Trophoblast cell (in vitro differentiated cells and primary cell): ENCODE measurements at regions not wholly inside any gene's neighbourhood (a gene's known extent, or its start where the extent isn't known, plus 50 kb on each side); places are given as distances from the start of the nearest gene placed in this dataset.

ENCODE experiments used
- DNase-seq, 2 donors: peaks; one replicate each; pipeline ENCODE4 v3.0.0-alpha.2; 2016
- H2AFZ ChIP-seq: 2 replicates; pipeline ENCODE4 v1.6.1; 2013; ENCODE audit warnings: low read length, moderate library complexity, mild to moderate bottlenecking; ENCODE audit not compliant: insufficient read depth, poor library complexity
- H2AK5ac ChIP-seq: 2 replicates; pipeline ENCODE4 v1.6.1; 2013; ENCODE audit warnings: mild to moderate bottlenecking, low read length
- H2BK120ac ChIP-seq: 2 replicates; pipeline ENCODE4 v1.6.1; 2013; ENCODE audit warnings: low read length, mild to moderate bottlenecking, moderate library complexity; ENCODE audit not compliant: insufficient read depth, poor library complexity
- H2BK12ac ChIP-seq: 2 replicates; pipeline ENCODE4 v1.6.1; 2013; ENCODE audit warnings: mild to moderate bottlenecking, low read length, moderate library complexity
- H2BK5ac ChIP-seq: 2 replicates; pipeline ENCODE4 v1.6.1; 2013; ENCODE audit warnings: low read length, low read depth, moderate library complexity, mild to moderate bottlenecking; ENCODE audit not compliant: poor library complexity
- H3K14ac ChIP-seq: 2 replicates; pipeline ENCODE4 v1.6.1; 2013; ENCODE audit warnings: mild to moderate bottlenecking, low read length
- H3K18ac ChIP-seq: 2 replicates; pipeline ENCODE4 v1.6.1; 2013; ENCODE audit warnings: mild to moderate bottlenecking, low read length
- H3K23ac ChIP-seq: 2 replicates; pipeline ENCODE4 v1.6.1; 2013; ENCODE audit warnings: low read length
- H3K27ac ChIP-seq: 2 replicates; pipeline ENCODE4 v1.5.1; 2013; ENCODE audit warnings: low read depth, mild to moderate bottlenecking, inconsistent platforms, low read length, moderate library complexity
- H3K27me3 ChIP-seq: 2 replicates; pipeline ENCODE4 v1.6.1; 2013; ENCODE audit warnings: inconsistent platforms, mild to moderate bottlenecking, low read length, moderate library complexity; ENCODE audit not compliant: insufficient read depth
- H3K36me3 ChIP-seq, 2 experiments: 1 replicate in 1 of 2; 2 replicates in 1 of 2; pipeline ENCODE4 v1.6.1; 2013; ENCODE audit warnings: low read length in 2 of 2, mild to moderate bottlenecking in 2 of 2, moderate library complexity in 1 of 2; ENCODE audit not compliant: insufficient read depth in 2 of 2, control insufficient read depth in 1 of 2
- H3K4ac ChIP-seq: 2 replicates; pipeline ENCODE4 v1.6.1; 2013; ENCODE audit warnings: low read depth, mild to moderate bottlenecking, low read length, moderate library complexity
- H3K4me1 ChIP-seq, 2 experiments: 1 replicate in 1 of 2; 2 replicates in 1 of 2; pipeline ENCODE4 v1.6.1; 2013; ENCODE audit warnings: low read length in 2 of 2, mild to moderate bottlenecking in 2 of 2, moderate library complexity in 1 of 2; ENCODE audit not compliant: insufficient read depth in 2 of 2, control insufficient read depth in 1 of 2
- H3K4me2 ChIP-seq: 2 replicates; pipeline ENCODE4 v1.6.1; 2013; ENCODE audit warnings: inconsistent platforms, mild to moderate bottlenecking, low read length, moderate library complexity
- H3K4me3 ChIP-seq: 2 replicates; pipeline ENCODE4 v1.5.1; 2013; ENCODE audit warnings: mild to moderate bottlenecking, low read depth, low read length, inconsistent platforms
- H3K79me1 ChIP-seq: one replicate; pipeline ENCODE4 v1.6.1; 2013; ENCODE audit warnings: low read length
- H3K79me2 ChIP-seq: 2 replicates; pipeline ENCODE4 v1.6.1; 2013; ENCODE audit warnings: low read length, mild to moderate bottlenecking; ENCODE audit not compliant: control insufficient read depth, insufficient read depth, poor library complexity
- H3K9ac ChIP-seq: 2 replicates; pipeline ENCODE4 v1.6.1; 2013; ENCODE audit warnings: mild to moderate bottlenecking, low read length
- H3K9me3 ChIP-seq: 2 replicates; pipeline ENCODE4 v1.6.1; 2013; ENCODE audit warnings: low read depth, mild to moderate bottlenecking, control low read depth, inconsistent platforms, low read length; ENCODE audit not compliant: insufficient read depth
- H4K12ac ChIP-seq: 2 replicates; pipeline ENCODE4 v1.6.1; 2013; ENCODE audit warnings: low read depth, mild to moderate bottlenecking, low read length, moderate library complexity
- H4K8ac ChIP-seq: 2 replicates; pipeline ENCODE4 v1.6.1; 2013; ENCODE audit warnings: low read depth, mild to moderate bottlenecking, low read length, moderate library complexity
- H4K91ac ChIP-seq: one replicate; pipeline ENCODE4 v1.6.1; 2013; ENCODE audit warnings: low read depth, mild to moderate bottlenecking, low read length, moderate library complexity
- WGBS: extraction: QIAGEN DNeasy Blood & Tissue Kit; methylation state at CpG from one replicate; pipeline ENCODE4 v1.1.7; 2013; ENCODE audit warnings: missing lambda C conversion rate; ENCODE audit not compliant: insufficient read length, insufficient coverage; ENCODE audit errors: extremely low coverage; 5-methylcytosine and 5-hydroxymethylcytosine counted together

GRCh38 chr10:25761937-25762336, 172.1 kb upstream of the MYO3A start:
- no peak overlapping the region for H2AK5ac ChIP-seq
- H3K4me3 ChIP-seq = no peak overlapping the region
- WGBS = no CpG with 5 or more reads among the region's 4 CpGs
- no peak overlapping the region for H3K4ac ChIP-seq
- no peaks in the 10 kb centered on the region for H3K27me3 ChIP-seq
- no peaks in the 10 kb centered on the region for H3K9me3 ChIP-seq
- no peak overlapping the region for H2BK5ac ChIP-seq
- DNase-seq = peak in 1 of 2 donors; percentile 13
- H4K91ac ChIP-seq = no peak overlapping the region
- H3K4me1 ChIP-seq = peaks cover 0 to 5% of the 10 kb centered on the region in 2 experiments
- H3K18ac ChIP-seq = no peak overlapping the region
- H2BK12ac ChIP-seq = no peak overlapping the region
- no peak overlapping the region for H4K8ac ChIP-seq
- H3K79me1 ChIP-seq = no peaks in the 10 kb centered on the region
- no peak overlapping the region for H3K27ac ChIP-seq
- no peaks in the 10 kb centered on the region for H3K79me2 ChIP-seq
- H2AFZ ChIP-seq = no peak overlapping the region
- no peak overlapping the region for H3K23ac ChIP-seq
- no peak overlapping the region for H4K12ac ChIP-seq
- H2BK120ac ChIP-seq = no peak overlapping the region
- no peaks in the 10 kb centered on the region for H3K36me3 ChIP-seq
- no peak overlapping the region for H3K4me2 ChIP-seq
- H3K9ac ChIP-seq = no peak overlapping the region
- H3K14ac ChIP-seq = no peak overlapping the region

GRCh38 chr10:25766213-25766612, 167.8 kb upstream of the MYO3A start:
- Histone ChIP-seq H3K9ac (no peak overlapping the region), H3K4me3 (no peak overlapping the region), H3K18ac (no peak overlapping the region), H3K23ac (no peak overlapping the region), H2BK120ac (no peak overlapping the region), H4K8ac (no peak overlapping the region), H3K14ac (no peak overlapping the region), H2AFZ (no peak overlapping the region), H3K9me3 (no peaks in the 10 kb centered on the region), H2BK12ac (no peak overlapping the region), H2BK5ac (no peak overlapping the region), H3K36me3 (no peaks in the 10 kb centered on the region), H3K4me1 (peaks cover 0 to 5% of the 10 kb centered on the region in 2 experiments), H3K27ac (no peak overlapping the region), H3K79me1 (no peaks in the 10 kb centered on the region), H2AK5ac (no peak overlapping the region), H3K4me2 (no peak overlapping the region), H4K91ac (no peak overlapping the region), H4K12ac (no peak overlapping the region), H3K4ac (no peak overlapping the region), H3K79me2 (no peaks in the 10 kb centered on the region), H3K27me3 (no peaks in the 10 kb centered on the region)
- WGBS = no CpG with 5 or more reads among the region's 2 CpGs
- no peak for DNase-seq

DNA sequence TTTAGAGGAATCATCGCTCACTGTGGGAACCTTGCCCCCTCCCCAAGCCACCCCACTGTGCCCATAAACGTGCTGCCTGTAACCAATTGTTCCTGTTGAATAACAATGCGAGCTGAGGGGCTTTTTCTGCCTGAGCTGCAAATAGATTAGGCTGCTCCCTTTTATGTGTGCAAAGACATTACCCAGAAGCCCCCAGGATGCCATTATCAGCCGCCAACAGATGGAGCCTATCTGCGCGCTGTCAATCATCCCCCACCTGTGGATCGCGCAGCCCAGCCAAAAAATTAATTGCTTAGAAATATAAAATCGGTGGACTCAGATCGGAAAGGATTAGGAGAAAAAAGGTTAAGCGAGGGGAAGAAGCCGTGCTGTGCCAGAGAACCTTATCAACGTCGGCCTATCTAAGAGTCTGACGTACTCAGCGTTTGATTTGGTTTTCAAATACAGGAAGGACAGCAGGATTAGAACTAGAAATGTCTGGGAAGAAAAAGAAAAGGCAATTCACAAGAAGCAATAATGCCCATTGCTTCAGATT, 167.3 kb upstream of the MYO3A start:
- no peak overlapping the region for H2AFZ ChIP-seq
- no peak overlapping the region for H3K4ac ChIP-seq
- H3K9ac ChIP-seq = no peak overlapping the region
- no peak overlapping the region for H4K12ac ChIP-seq
- H3K79me2 ChIP-seq = no peaks in the 10 kb centered on the region
- H3K23ac ChIP-seq = no peak overlapping the region
- H2AK5ac ChIP-seq = no peak overlapping the region
- H2BK5ac ChIP-seq = no peak overlapping the region
- peak overlapping the region; percentile 5 for H4K91ac ChIP-seq
- H3K9me3 ChIP-seq = no peaks in the 10 kb centered on the region
- H3K14ac ChIP-seq = no peak overlapping the region
- DNase-seq = no peak
- peak overlapping the region; percentile 41 for H3K4me2 ChIP-seq
- no peak overlapping the region for H2BK12ac ChIP-seq
- no peak overlapping the region for H2BK120ac ChIP-seq
- H3K4me3 ChIP-seq = no peak overlapping the region
- H4K8ac ChIP-seq = peak overlapping the region; percentile 69
- H3K18ac ChIP-seq = no peak overlapping the region
- WGBS = no CpG with 5 or more reads among the region's 16 CpGs
- peaks cover 0 to 5% of the 10 kb centered on the region in 2 experiments for H3K4me1 ChIP-seq
- no peaks in the 10 kb centered on the region for H3K27me3 ChIP-seq
- no peak overlapping the region for H3K27ac ChIP-seq
- H3K36me3 ChIP-seq = no peaks in the 10 kb centered on the region
- H3K79me1 ChIP-seq = no peaks in the 10 kb centered on the region

DNA sequence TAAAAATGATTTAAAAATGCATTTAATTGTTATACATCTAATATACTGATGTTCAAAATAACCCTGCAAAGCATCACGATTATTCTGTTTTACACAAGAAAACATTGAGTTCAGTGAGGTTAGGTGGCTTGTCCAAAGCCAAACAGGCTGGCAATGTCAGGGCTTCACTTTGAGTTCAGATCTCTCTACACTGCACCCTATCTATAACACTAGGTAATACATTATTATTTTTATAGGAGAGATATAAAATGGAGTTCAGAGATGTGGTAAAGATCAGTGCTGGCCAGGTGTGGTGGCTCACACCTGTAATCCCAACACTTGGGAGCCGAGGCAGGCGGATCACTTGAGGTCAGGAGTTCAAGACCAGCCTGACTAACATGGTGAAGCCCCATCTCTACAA, 165.9 kb upstream of the MYO3A start:
- DNase-seq = no peak
- H3K27me3 ChIP-seq = no peaks in the 10 kb centered on the region
- no peak overlapping the region for H3K27ac ChIP-seq
- no CpG with 5 or more reads among the region's 3 CpGs for WGBS
- H3K4me3 ChIP-seq = no peak overlapping the region
- no peak overlapping the region for H2BK12ac ChIP-seq
- H3K4me1 ChIP-seq = peaks cover 0 to 5% of the 10 kb centered on the region in 2 experiments
- no peak overlapping the region for H2AFZ ChIP-seq
- H3K79me1 ChIP-seq = no peaks in the 10 kb centered on the region
- H4K12ac ChIP-seq = no peak overlapping the region
- H3K36me3 ChIP-seq = no peaks in the 10 kb centered on the region
- no peak overlapping the region for H2AK5ac ChIP-seq
- H3K23ac ChIP-seq = no peak overlapping the region
- no peaks in the 10 kb centered on the region for H3K9me3 ChIP-seq
- no peak overlapping the region for H2BK120ac ChIP-seq
- H3K79me2 ChIP-seq = no peaks in the 10 kb centered on the region
- H4K8ac ChIP-seq = no peak overlapping the region
- H3K18ac ChIP-seq = no peak overlapping the region
- no peak overlapping the region for H3K9ac ChIP-seq
- no peak overlapping the region for H3K14ac ChIP-seq
- H3K4me2 ChIP-seq = no peak overlapping the region
- H2BK5ac ChIP-seq = no peak overlapping the region
- H3K4ac ChIP-seq = no peak overlapping the region
- H4K91ac ChIP-seq = no peak overlapping the region
